ENCODE measurements at regions not wholly inside any gene's neighbourhood (a gene's known extent, or its start where the extent isn't known, plus 50 kb on each side); places are given as distances from the start of the nearest gene placed in this dataset.

DNA sequence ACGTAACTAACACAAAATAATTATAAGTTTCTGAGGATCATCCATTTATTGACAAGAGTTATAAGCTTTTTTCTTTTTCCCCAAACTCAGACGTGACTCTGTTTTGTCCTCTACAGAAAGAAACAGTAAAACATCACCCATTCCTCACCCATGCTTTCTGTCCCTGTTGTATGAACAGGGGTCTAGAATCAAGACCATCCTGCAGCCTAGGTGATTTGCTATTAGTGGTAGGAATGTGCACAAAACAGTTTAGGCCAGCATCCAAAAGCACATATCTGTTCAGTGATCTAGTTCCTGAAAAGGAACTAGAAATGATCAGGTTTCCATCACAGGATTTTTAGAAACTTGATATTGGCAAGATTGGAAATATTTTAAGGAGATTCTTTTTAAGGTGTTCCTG is 527.6 kb downstream of the SOX2 start:
- Histone ChIP-seq H2AFZ (replicated peaks; ENCODE audit: low read length, poor library complexity) (no peak overlapping the region), H2AK9ac (replicated peaks; ENCODE audit: low read depth, low read length, poor library complexity) (no peak overlapping the region), H3K27ac (ENCODE audit: insufficient read depth, low read length) (no peak overlapping the region), H2BK5ac (ENCODE audit: low read depth, low read length, poor library complexity, severe bottlenecking) (no peak overlapping the region), H4K20me1 (ENCODE audit: insufficient read depth, low read length) (no peaks in the 10 kb centered on the region), H3K4me3 (ENCODE audit: insufficient read depth, low read depth, low read length) (no peak overlapping the region), H4K5ac (ENCODE audit: low read depth, low read length) (no peak overlapping the region), H3K27me3 (ENCODE audit: control insufficient read depth, insufficient read depth, low read length) (no peaks in the 10 kb centered on the region), H3K4me1 (ENCODE audit: control insufficient read depth, insufficient read depth, low read length) (no peaks in the 10 kb centered on the region), H3K23ac (ENCODE audit: low read depth, low read length) (no peak overlapping the region), H3K56ac (ENCODE audit: extremely low read depth, insufficient read depth, low read length) (no peak overlapping the region), H3K9me1 (ENCODE audit: insufficient read depth, low read length) (no peaks in the 10 kb centered on the region), H3K4ac (ENCODE audit: low read depth, low read length) (no peak overlapping the region), H2BK15ac (ENCODE audit: low read depth, low read length) (no peak overlapping the region), H4K8ac (ENCODE audit: low read depth in 2 of 2, low read length in 2 of 2) (no peak overlapping the region), H3K18ac (ENCODE audit: low read depth, low read length) (no peak overlapping the region), H2BK20ac (ENCODE audit: low read depth, low read length) (no peak overlapping the region), H4K91ac (ENCODE audit: insufficient read depth, low read depth, low read length) (no peak overlapping the region), H3K36me3 (ENCODE audit: control insufficient read depth, insufficient read depth, low read length) (no peaks in the 10 kb centered on the region), H3K79me1 (ENCODE audit: low read depth in 1 of 2, low read length in 2 of 2) (no peaks in the 10 kb centered on the region), H3K4me2 (ENCODE audit: low read depth, low read length) (no peak overlapping the region), H2AK5ac (ENCODE audit: low read depth, low read length) (no peak overlapping the region), H3K9me3 (ENCODE audit: control insufficient read depth, insufficient read depth, low read length) (peaks cover 9% of the 10 kb centered on the region), H3K9ac (ENCODE audit: low read depth, low read length) (no peak overlapping the region), H3K14ac (replicated peaks; ENCODE audit: low read depth, low read length) (no peak overlapping the region), H2BK120ac (ENCODE audit: low read depth, low read length) (no peak overlapping the region)
- ChIA-PET POLR2A (ENCODE audit: unreplicated experiment) (no interaction called here), CTCF (interaction anchor here (0.8 kb wide), 1 partner anchor 14 kb away, joined by 7 read pairs; no protein-coding TSS in a partner anchor)
- DNase-seq (no peak), ATAC-seq (ENCODE audit: low read depth) (no peak)
- intact Hi-C loops (cut with micrococcal nuclease) (no loop called here), dilution Hi-C loops (cut with HindIII; ENCODE audit: low sequenced_read_pairs, unreplicated experiment) (no loop called here), in situ Hi-C loops (cut with MboI; ENCODE audit: low sequenced_read_pairs) (no loop called here)
- no CpG with 5 or more reads among the region's 2 CpGs for WGBS, 2 experiments (ENCODE audit: extremely low coverage in 2 of 2, insufficient read length in 1 of 2)
- TF ChIP-seq POLR2A (IDR thresholded peaks at IDR 0.05; ENCODE audit: low read depth, low read length) (no peak), SMC3 (IDR thresholded peaks at IDR 0.05; ENCODE audit: low read depth, low read length) (no peak), RCOR1 (IDR thresholded peaks at IDR 0.05; ENCODE audit: insufficient replicate concordance, low read length) (no peak), RFX5 (IDR thresholded peaks at IDR 0.05; ENCODE audit: low read depth, low read length) (no peak), BHLHE40 (IDR thresholded peaks at IDR 0.05; ENCODE audit: low read depth, low read length) (no peak), MXI1 (IDR thresholded peaks at IDR 0.05; ENCODE audit: borderline replicate concordance, low read depth, low read length) (no peak), RAD21 (IDR thresholded peaks at IDR 0.05; ENCODE audit: low read length) (no peak), MAZ (IDR thresholded peaks at IDR 0.05; ENCODE audit: borderline replicate concordance, low read depth, low read length) (no peak), CEBPB (IDR thresholded peaks at IDR 0.05; ENCODE audit: low read depth, low read length) (no peak), MAFK (IDR thresholded peaks at IDR 0.05; ENCODE audit: low read depth, low read length) (no peak), NFE2L2 (IDR thresholded peaks at IDR 0.05; ENCODE audit: low read depth, low read length) (no peak), CHD1 (IDR thresholded peaks at IDR 0.05; ENCODE audit: low read depth, low read length) (no peak), FOS (IDR thresholded peaks at IDR 0.05; ENCODE audit: low read depth, low read length) (no peak)
- TF ChIP-seq, protein P1, sequence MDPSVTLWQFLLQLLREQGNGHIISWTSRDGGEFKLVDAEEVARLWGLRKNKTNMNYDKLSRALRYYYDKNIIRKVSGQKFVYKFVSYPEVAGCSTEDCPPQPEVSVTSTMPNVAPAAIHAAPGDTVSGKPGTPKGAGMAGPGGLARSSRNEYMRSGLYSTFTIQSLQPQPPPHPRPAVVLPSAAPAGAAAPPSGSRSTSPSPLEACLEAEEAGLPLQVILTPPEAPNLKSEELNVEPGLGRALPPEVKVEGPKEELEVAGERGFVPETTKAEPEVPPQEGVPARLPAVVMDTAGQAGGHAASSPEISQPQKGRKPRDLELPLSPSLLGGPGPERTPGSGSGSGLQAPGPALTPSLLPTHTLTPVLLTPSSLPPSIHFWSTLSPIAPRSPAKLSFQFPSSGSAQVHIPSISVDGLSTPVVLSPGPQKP (IDR thresholded peaks at IDR 0.05; ENCODE audit: borderline replicate concordance, low read depth, low read length), result no peak
- TF ChIP-seq, protein P2, sequence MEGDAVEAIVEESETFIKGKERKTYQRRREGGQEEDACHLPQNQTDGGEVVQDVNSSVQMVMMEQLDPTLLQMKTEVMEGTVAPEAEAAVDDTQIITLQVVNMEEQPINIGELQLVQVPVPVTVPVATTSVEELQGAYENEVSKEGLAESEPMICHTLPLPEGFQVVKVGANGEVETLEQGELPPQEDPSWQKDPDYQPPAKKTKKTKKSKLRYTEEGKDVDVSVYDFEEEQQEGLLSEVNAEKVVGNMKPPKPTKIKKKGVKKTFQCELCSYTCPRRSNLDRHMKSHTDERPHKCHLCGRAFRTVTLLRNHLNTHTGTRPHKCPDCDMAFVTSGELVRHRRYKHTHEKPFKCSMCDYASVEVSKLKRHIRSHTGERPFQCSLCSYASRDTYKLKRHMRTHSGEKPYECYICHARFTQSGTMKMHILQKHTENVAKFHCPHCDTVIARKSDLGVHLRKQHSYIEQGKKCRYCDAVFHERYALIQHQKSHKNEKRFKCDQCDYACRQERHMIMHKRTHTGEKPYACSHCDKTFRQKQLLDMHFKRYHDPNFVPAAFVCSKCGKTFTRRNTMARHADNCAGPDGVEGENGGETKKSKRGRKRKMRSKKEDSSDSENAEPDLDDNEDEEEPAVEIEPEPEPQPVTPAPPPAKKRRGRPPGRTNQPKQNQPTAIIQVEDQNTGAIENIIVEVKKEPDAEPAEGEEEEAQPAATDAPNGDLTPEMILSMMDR (conservative IDR thresholded peaks at IDR 0.05; ENCODE audit: low read depth, low read length), result no peak
- TF ChIP-seq, protein P3, sequence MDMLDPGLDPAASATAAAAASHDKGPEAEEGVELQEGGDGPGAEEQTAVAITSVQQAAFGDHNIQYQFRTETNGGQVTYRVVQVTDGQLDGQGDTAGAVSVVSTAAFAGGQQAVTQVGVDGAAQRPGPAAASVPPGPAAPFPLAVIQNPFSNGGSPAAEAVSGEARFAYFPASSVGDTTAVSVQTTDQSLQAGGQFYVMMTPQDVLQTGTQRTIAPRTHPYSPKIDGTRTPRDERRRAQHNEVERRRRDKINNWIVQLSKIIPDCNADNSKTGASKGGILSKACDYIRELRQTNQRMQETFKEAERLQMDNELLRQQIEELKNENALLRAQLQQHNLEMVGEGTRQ (IDR thresholded peaks at IDR 0.05; ENCODE audit: low read depth, low read length), result no peak
- BruUV-seq (replicated peaks), result no TSS peak
